ENCODE measurements at regions not wholly inside any gene's neighbourhood (a gene's known extent, or its start where the extent isn't known, plus 50 kb on each side); places are given as distances from the start of the nearest gene placed in this dataset.

GRCh38 chr2:19471491-19471890 lies 113.1 kb upstream of the OSR1 start:
- no peak for DNase-seq (ENCODE audit: low read depth in 4 of 4, low spot score in 3 of 4)

- no peak for DNase-seq (ENCODE audit: low read depth in 4 of 4, low spot score in 3 of 4)
Measured at GRCh38 chr2:19465978-19466377, 107.6 kb upstream of the OSR1 start.

- DNase-seq (ENCODE audit: low read depth in 4 of 4, low spot score in 3 of 4): no peak
Measured at GRCh38 chr2:19462256-19462645, 103.8 kb upstream of the OSR1 start.

- DNase-seq (ENCODE audit: low read depth in 4 of 4, low spot score in 3 of 4): no peak
Measured at GRCh38 chr2:19461504-19462255, 103.3 kb upstream of the OSR1 start.

GRCh38 chr2:19460761-19461160 lies 102.3 kb upstream of the OSR1 start:
- DNase-seq (ENCODE audit: low read depth in 4 of 4, low spot score in 3 of 4): no peak

GRCh38 chr2:19458427-19459003 lies 100.1 kb upstream of the OSR1 start:
- no peak for DNase-seq (ENCODE audit: low read depth in 4 of 4, low spot score in 3 of 4)

GRCh38 chr2:19457809-19458208 lies 99.4 kb upstream of the OSR1 start:
- DNase-seq (ENCODE audit: low read depth in 4 of 4, low spot score in 3 of 4): no peak

GRCh38 chr2:19456705-19457309 lies 98.4 kb upstream of the OSR1 start:
- no peak for DNase-seq (ENCODE audit: low read depth in 4 of 4, low spot score in 3 of 4)

- no peak for DNase-seq (ENCODE audit: low read depth in 4 of 4, low spot score in 3 of 4)
Measured at GRCh38 chr2:19454125-19454524, 95.7 kb upstream of the OSR1 start.

- no peak for DNase-seq (ENCODE audit: low read depth in 4 of 4, low spot score in 3 of 4)
Measured at GRCh38 chr2:19442731-19443130, 84.3 kb upstream of the OSR1 start.

- DNase-seq (ENCODE audit: low read depth in 4 of 4, low spot score in 3 of 4): no peak
Measured at GRCh38 chr2:19439081-19439480, 80.7 kb upstream of the OSR1 start.

- DNase-seq (ENCODE audit: low read depth in 4 of 4, low spot score in 3 of 4): no peak
Measured at GRCh38 chr2:19435815-19436214, 77.4 kb upstream of the OSR1 start.

- DNase-seq (ENCODE audit: low read depth in 4 of 4, low spot score in 3 of 4): no peak
Measured at GRCh38 chr2:19434413-19434812, 76.0 kb upstream of the OSR1 start.

GRCh38 chr2:19426941-19427340 lies 68.5 kb upstream of the OSR1 start:
- DNase-seq (ENCODE audit: low read depth in 4 of 4, low spot score in 3 of 4): no peak

GRCh38 chr2:19426144-19426543 lies 67.7 kb upstream of the OSR1 start:
- DNase-seq (ENCODE audit: low read depth in 4 of 4, low spot score in 3 of 4): no peak

GRCh38 chr2:19425419-19425818 lies 67.0 kb upstream of the OSR1 start:
- no peak for DNase-seq (ENCODE audit: low read depth in 4 of 4, low spot score in 3 of 4)

GRCh38 chr2:19419211-19419880 lies 60.9 kb upstream of the OSR1 start:
- no peak for DNase-seq (ENCODE audit: low read depth in 4 of 4, low spot score in 3 of 4)

- no peak for DNase-seq (ENCODE audit: low read depth in 4 of 4, low spot score in 3 of 4)
Measured at GRCh38 chr2:19416784-19417684, 58.6 kb upstream of the OSR1 start.

GRCh38 chr2:19416083-19416482 lies 57.7 kb upstream of the OSR1 start:
- no peak for DNase-seq (ENCODE audit: low read depth in 4 of 4, low spot score in 3 of 4)

- DNase-seq (ENCODE audit: low read depth in 4 of 4, low spot score in 3 of 4): no peak
Measured at GRCh38 chr2:19409046-19409445, 50.6 kb upstream of the OSR1 start.

- no peak for DNase-seq (ENCODE audit: low read depth in 4 of 4, low spot score in 3 of 4)
Measured at GRCh38 chr2:19408592-19408991, 50.2 kb upstream of the OSR1 start.

Data from left renal pelvis (tissue), 4 donors.